Upper lobe of left lung (tissue), 4 donors: ENCODE measurements at regions not wholly inside any gene's neighbourhood (a gene's known extent, or its start where the extent isn't known, plus 50 kb on each side); places are given as distances from the start of the nearest gene placed in this dataset.

Experiments used
- POLR2A ChIP-seq, 4 donors: fragments of 450-650 bp; IDR thresholded peaks; one replicate each; pipeline ENCODE4 v1.5.1; 2016 to 2017; ENCODE audit warnings: antibody characterized with exemption in 4 of 4, mild to moderate bottlenecking in 2 of 4
- POLR2AphosphoS5 ChIP-seq, 2 donors: sonication (generic); formaldehyde crosslinking; IDR thresholded peaks; one replicate each; pipeline ENCODE4 v1.5.1; 2017; ENCODE audit warnings: antibody characterized with exemption in 2 of 2
- TF ChIP-seq, protein P1 (sequence below), 6 experiments: fragments of 450-650 bp in 4 of 6; fragments of 200-600 bp in 2 of 6; sonication (generic) in 2 of 6; IDR thresholded peaks; one replicate each; pipeline ENCODE4 v1.5.1; 2016 to 2019; ENCODE audit warnings: antibody characterized with exemption in 6 of 6

DNA sequence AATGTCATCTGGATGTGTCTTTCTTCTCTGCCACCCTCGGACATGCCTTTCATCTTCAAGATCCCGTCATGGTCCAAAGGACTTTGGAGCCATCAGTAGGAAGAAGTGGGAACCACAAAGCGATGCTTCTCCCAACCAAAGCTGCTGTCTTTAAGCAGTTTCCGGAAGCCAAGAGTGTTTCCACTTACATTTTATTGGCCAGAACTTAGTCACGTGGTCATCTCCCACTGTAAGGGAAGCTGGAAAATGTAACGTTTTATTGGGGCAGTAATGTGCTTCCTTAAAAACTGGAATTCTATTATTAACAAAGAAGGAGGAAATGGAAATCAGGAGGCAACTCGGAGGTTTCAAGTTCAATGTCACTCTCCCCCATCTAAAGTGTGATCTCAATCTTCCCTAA, 170.8 kb downstream of the ATG4C start:
- TF ChIP-seq, protein P1, sequence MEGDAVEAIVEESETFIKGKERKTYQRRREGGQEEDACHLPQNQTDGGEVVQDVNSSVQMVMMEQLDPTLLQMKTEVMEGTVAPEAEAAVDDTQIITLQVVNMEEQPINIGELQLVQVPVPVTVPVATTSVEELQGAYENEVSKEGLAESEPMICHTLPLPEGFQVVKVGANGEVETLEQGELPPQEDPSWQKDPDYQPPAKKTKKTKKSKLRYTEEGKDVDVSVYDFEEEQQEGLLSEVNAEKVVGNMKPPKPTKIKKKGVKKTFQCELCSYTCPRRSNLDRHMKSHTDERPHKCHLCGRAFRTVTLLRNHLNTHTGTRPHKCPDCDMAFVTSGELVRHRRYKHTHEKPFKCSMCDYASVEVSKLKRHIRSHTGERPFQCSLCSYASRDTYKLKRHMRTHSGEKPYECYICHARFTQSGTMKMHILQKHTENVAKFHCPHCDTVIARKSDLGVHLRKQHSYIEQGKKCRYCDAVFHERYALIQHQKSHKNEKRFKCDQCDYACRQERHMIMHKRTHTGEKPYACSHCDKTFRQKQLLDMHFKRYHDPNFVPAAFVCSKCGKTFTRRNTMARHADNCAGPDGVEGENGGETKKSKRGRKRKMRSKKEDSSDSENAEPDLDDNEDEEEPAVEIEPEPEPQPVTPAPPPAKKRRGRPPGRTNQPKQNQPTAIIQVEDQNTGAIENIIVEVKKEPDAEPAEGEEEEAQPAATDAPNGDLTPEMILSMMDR (IDR thresholded peaks at IDR 0.05), result no peak
- no peak for TF ChIP-seq POLR2AphosphoS5 (IDR thresholded peaks at IDR 0.05)
- TF ChIP-seq POLR2A (IDR thresholded peaks at IDR 0.05), result no peak
